GM12878 (cell line): ENCODE measurements at regions not wholly inside any gene's neighbourhood (a gene's known extent, or its start where the extent isn't known, plus 50 kb on each side); places are given as distances from the start of the nearest gene placed in this dataset.

ENCODE experiments used
- ATAC-seq: fragments of 200-7000 bp; cut with Tn5 transposase; 3 replicates; pipeline ENCODE4 v1.9.1; 2020; ENCODE audit warnings: mild to moderate bottlenecking, moderate library complexity
- BruUV-seq: library from RNA; stranded (reverse); fragments of 400-500 nt; replicated peaks from 2 replicates; lab custom pipeline; 2021; lab: Mats Ljungman, UMichigan
- CTCF ChIA-PET: fragments of 300-600 bp; sonication (Branson Sonifier 250); formaldehyde crosslinking; extraction: SDS; loops from one replicate; lab custom pipeline; 2021; ENCODE audit warnings: inconsistent platforms; lab: Yijun Ruan, JAX
- POLR2A ChIA-PET: fragments of 350-600 bp; formaldehyde crosslinking; extraction: SDS; loops from one replicate; lab custom pipeline; 2021; ENCODE audit warnings: inconsistent platforms; lab: Charles Lee
- RAD21 ChIA-PET: fragments of 300-600 bp; sonication (Branson Sonifier 250); formaldehyde crosslinking; loops from one replicate; lab custom pipeline; 2023; ENCODE audit warnings: antibody characterized with exemption; ENCODE audit not compliant: unreplicated experiment; lab: Charles Lee
- SMC1A ChIA-PET: fragments of 300-600 bp; sonication (Branson Sonifier 250); formaldehyde crosslinking; loops from one replicate; lab custom pipeline; 2023; ENCODE audit not compliant: unreplicated experiment, uncharacterized antibody; lab: Charles Lee
- DNase-seq: peaks from one replicate; pipeline ENCODE4 v3.0.0-alpha.2; 2011; ENCODE audit warnings: low read depth, low spot score
- FAIRE-seq: peaks from 3 replicates; lab custom pipeline; 2011; peaks lifted over from hg19 to GRCh38; lab: Jason Lieb, UNC
- H2AFZ ChIP-seq: 2 replicates; pipeline ENCODE4 v1.6.0; 2011; ENCODE audit warnings: low read depth, low read length, control low read depth; ENCODE audit not compliant: control insufficient read depth
- H3K27ac ChIP-seq: 2 replicates; pipeline ENCODE4 v1.5.1; 2011; ENCODE audit warnings: control low read depth; ENCODE audit not compliant: control insufficient read depth, insufficient read depth
- H3K27me3 ChIP-seq, 2 experiments: replicated peaks in 1 of 2; 2 replicates each; pipeline versions ENCODE4 v1.6.0 to v1.6.1; 2011; ENCODE audit warnings: low read length in 1 of 2; ENCODE audit not compliant: control insufficient read depth in 2 of 2, insufficient read depth in 2 of 2
- H3K36me3 ChIP-seq, 2 experiments: 2 replicates each; pipeline ENCODE4 v1.5.1; 2011; ENCODE audit warnings: low read length in 1 of 2; ENCODE audit not compliant: control insufficient read depth in 2 of 2, insufficient read depth in 2 of 2
- H3K4me1 ChIP-seq: 2 replicates; pipeline ENCODE4 v1.6.1; 2011; ENCODE audit warnings: mild to moderate bottlenecking, low read length, moderate library complexity, mixed read lengths; ENCODE audit not compliant: control insufficient read depth, insufficient read depth
- H3K4me2 ChIP-seq: 2 replicates; pipeline ENCODE4 v1.6.0; 2011; ENCODE audit warnings: control low read depth; ENCODE audit not compliant: control insufficient read depth, insufficient read depth
- H3K4me3 ChIP-seq: fragments of 200-600 bp; sonication (generic); 2 replicates; pipeline ENCODE4 v1.5.1; 2016
- H3K79me2 ChIP-seq: 2 replicates; pipeline ENCODE4 v1.6.0; 2011; ENCODE audit warnings: low read length; ENCODE audit not compliant: control insufficient read depth, insufficient read depth
- H3K9ac ChIP-seq: 2 replicates; pipeline ENCODE4 v1.8.0; 2011; ENCODE audit warnings: low read length, control low read depth, mixed read lengths; ENCODE audit not compliant: control insufficient read depth, insufficient read depth
- H3K9me3 ChIP-seq: replicated peaks from 3 replicates; pipeline ENCODE4 v1.5.1; 2011; ENCODE audit warnings: mild to moderate bottlenecking, low read length; ENCODE audit not compliant: control insufficient read depth, insufficient read depth
- H4K20me1 ChIP-seq: 2 replicates; pipeline ENCODE4 v1.6.0; 2011; ENCODE audit not compliant: control insufficient read depth, insufficient read depth
- BCL11A ChIP-seq: IDR thresholded peaks from 2 replicates; pipeline ENCODE4 v1.6.1; 2011; ENCODE audit warnings: low read depth, low read length
- HDAC2 ChIP-seq: fragments of 200-600 bp; sonication (generic); IDR thresholded peaks from 2 replicates; pipeline ENCODE4 v1.6.1; 2017
- HSF1 ChIP-seq: fragments of 150-350 bp; IDR thresholded peaks from 2 replicates; pipeline ENCODE4 v1.6.1; 2014; ENCODE audit warnings: mild to moderate bottlenecking, low read depth, low read length
- IRF3 ChIP-seq: fragments of 450-650 bp; IDR thresholded peaks from 2 replicates; pipeline ENCODE4 v1.6.1; 2014; ENCODE audit warnings: mild to moderate bottlenecking
- NRF1 ChIP-seq: conservative IDR thresholded peaks from 2 replicates; pipeline ENCODE4 v1.6.1; 2011; ENCODE audit warnings: mild to moderate bottlenecking, low read depth, low read length, improper control_type of control experiment
- PML ChIP-seq: IDR thresholded peaks from 2 replicates; pipeline ENCODE4 v1.6.1; 2012; ENCODE audit warnings: low read length, inconsistent platforms
- PRDM15 ChIP-seq: fragments of 450-650 bp; formaldehyde crosslinking; IDR thresholded peaks from 2 replicates; pipeline ENCODE4 v1.4.0; 2020; ENCODE audit warnings: mild to moderate bottlenecking, moderate library complexity
- SMAD5 ChIP-seq: IDR thresholded peaks from 2 replicates; pipeline ENCODE4 v1.6.1; 2016; ENCODE audit warnings: antibody characterized with exemption, low read depth
- SRF ChIP-seq, 2 experiments: IDR thresholded peaks; 2 replicates each; pipeline ENCODE4 v1.6.1; 2011; ENCODE audit warnings: low read depth in 2 of 2, low read length in 2 of 2, mild to moderate bottlenecking in 1 of 2, moderate library complexity in 1 of 2
- YBX1 ChIP-seq: fragments of 450-650 bp; IDR thresholded peaks from 2 replicates; pipeline ENCODE4 v1.6.1; 2016; ENCODE audit warnings: antibody characterized with exemption
- WGBS: methylation state at CpG from one replicate; pipeline ENCODE4 v1.1.6; 2016; ENCODE audit warnings: low lambda C conversion rate; ENCODE audit not compliant: insufficient replicate concordance, insufficient coverage; ENCODE audit errors: missing lambda C conversion rate; 5-methylcytosine and 5-hydroxymethylcytosine counted together
- in situ Hi-C: fragments of 300-500 bp; cut with MboI; formaldehyde crosslinking; loops from 9 replicates; pipeline ENCODE4 v1.14.3; 2018; ENCODE audit warnings: mixed read lengths
- intact Hi-C: fragments of 100-400 bp; cut with micrococcal nuclease; formaldehyde crosslinking; loops from one replicate; pipeline ENCODE4 v1.14.2; 2022; ENCODE audit not compliant: unreplicated experiment

GRCh38 chr11:69417699-69418085 is 63.8 kb upstream of the LINC01488 start (continued):
- TF ChIP-seq HSF1 (no peak), NRF1 (no peak)
- TF ChIP-seq, all 136 proteins: peak for 0

GRCh38 chr11:69418576-69419296 is 62.7 kb upstream of the LINC01488 start:
- no peak overlapping the region for H3K27ac ChIP-seq
- H3K36me3 ChIP-seq: no peaks in the 10 kb centered on the region
- RAD21 ChIA-PET: no interaction called here
- intact Hi-C loops: no loop called here
- POLR2A ChIA-PET: no interaction called here
- H3K79me2 ChIP-seq: no peaks in the 10 kb centered on the region
- 23% methylated on average over 14 of the region's 14 CpGs for WGBS
- H4K20me1 ChIP-seq: no peaks in the 10 kb centered on the region
- ATAC-seq: no peak
- no peaks in the 10 kb centered on the region; a peak in 1 of 4 replicates for H3K27me3 ChIP-seq
- TF ChIP-seq SRF (IDR thresholded peaks at IDR 0.05; ENCODE audit: low read depth in 2 of 2, low read length in 2 of 2): no peak
- TF ChIP-seq YBX1: no peak
- no peak for TF ChIP-seq PML
- no peak for TF ChIP-seq IRF3
- TF ChIP-seq BCL11A: no peak
- no peak for TF ChIP-seq PRDM15
- TF ChIP-seq HDAC2: no peak
- TF ChIP-seq SMAD5: no peak
- in situ Hi-C loops: no loop called here
- H3K4me2 ChIP-seq: no peak overlapping the region
- no TSS peak for BruUV-seq
- SMC1A ChIA-PET: no interaction called here
- DNase-seq: no peak
- H3K4me1 ChIP-seq: no peaks in the 10 kb centered on the region
- no peak overlapping the region for H2AFZ ChIP-seq
- no peaks in the 10 kb centered on the region; the same call in 2 of the 3 replicates for H3K9me3 ChIP-seq
- no peak for FAIRE-seq
- CTCF ChIA-PET: no interaction called here
- H3K9ac ChIP-seq: no peak overlapping the region
- H3K4me3 ChIP-seq: no peak overlapping the region
